SH-SY5Y (cell line): ENCODE measurements at regions not wholly inside any gene's neighbourhood (a gene's known extent, or its start where the extent isn't known, plus 50 kb on each side); places are given as distances from the start of the nearest gene placed in this dataset.

Experiments
- GATA2 ChIP-seq: IDR thresholded peaks from 2 replicates; pipeline ENCODE4 v1.6.1; 2011; ENCODE audit warnings: mild to moderate bottlenecking, low read depth, low read length
- GATA3 ChIP-seq: IDR thresholded peaks from 2 replicates; pipeline ENCODE4 v1.6.1; 2011; ENCODE audit warnings: low read depth, mild to moderate bottlenecking, low read length, moderate library complexity

GRCh38 chr1:65065524-65066418, 82.2 kb upstream of the AK4 start:
- TF ChIP-seq GATA2 (no peak), GATA3 (no peak)
